GM13976 (cell line): ENCODE measurements at regions not wholly inside any gene's neighbourhood (a gene's known extent, or its start where the extent isn't known, plus 50 kb on each side); places are given as distances from the start of the nearest gene placed in this dataset.

ENCODE experiments used
- DNase-seq: peaks from one replicate; pipeline ENCODE4 v3.0.0; 2012; ENCODE audit warnings: low spot score
- CTCF ChIP-seq: IDR thresholded peaks from 2 replicates; pipeline ENCODE4 v1.5.1; 2012; ENCODE audit warnings: borderline replicate concordance, mild to moderate bottlenecking; ENCODE audit not compliant: insufficient read depth; ENCODE audit errors: extremely low read depth, missing control alignments, control extremely low read depth
- in situ Hi-C: fragments of 300-500 bp; cut with MboI; formaldehyde crosslinking; loops from one replicate; pipeline ENCODE4 v1.12.0; 2022; ENCODE audit warnings: low sequenced_read_pairs, mixed read lengths, inconsistent platforms; ENCODE audit not compliant: unreplicated experiment

GRCh38 chr18:22110461-22110924, 58.9 kb upstream of the GATA6 start:
- no peak for DNase-seq
- TF ChIP-seq CTCF, result no peak

GRCh38 chr18:22112215-22112614, 57.2 kb upstream of the GATA6 start:
- in situ Hi-C loops, result no loop called here
- no peak for TF ChIP-seq CTCF
- DNase-seq, result no peak

More at GRCh38 chr18:22110461-22110924, 58.9 kb upstream of the GATA6 start:
- in situ Hi-C loops, result no loop called here

- TF ChIP-seq CTCF, result no peak
- DNase-seq, result no peak
- in situ Hi-C loops, result no loop called here
Observed at GRCh38 chr18:22113144-22113844, 56.1 kb upstream of the GATA6 start.

- DNase-seq, result no peak
- in situ Hi-C loops, result no loop called here
- no peak for TF ChIP-seq CTCF
Observed at GRCh38 chr18:22114526-22115321, 54.7 kb upstream of the GATA6 start.

GRCh38 chr18:22115573-22115972, 53.8 kb upstream of the GATA6 start:
- no peak for DNase-seq
- in situ Hi-C loops, result no loop called here
- TF ChIP-seq CTCF, result no peak
